CD4-positive, alpha-beta memory T cell (primary cell): ENCODE measurements at regions not wholly inside any gene's neighbourhood (a gene's known extent, or its start where the extent isn't known, plus 50 kb on each side); places are given as distances from the start of the nearest gene placed in this dataset.
"Not testable (repeated sequence)": the region's sequence is repeated elsewhere in the genome, so short reads cannot be mapped to it uniquely, and the experiment has no call there.

ENCODE experiments used
- CTCF ChIA-PET: fragments of 350-600 bp; sonication (Branson Sonifier 250); formaldehyde crosslinking; loops from one replicate; lab custom pipeline; 2021; ENCODE audit warnings: inconsistent platforms; ENCODE audit not compliant: partially characterized antibody; lab: Charles Lee
- POLR2A ChIA-PET: fragments of 350-600 bp; sonication (Branson Sonifier 250); formaldehyde crosslinking; loops from one replicate; lab custom pipeline; 2021; ENCODE audit not compliant: partially characterized antibody; lab: Charles Lee
- DNase-seq, 5 donors: peaks; one replicate each; pipeline versions ENCODE4 v3.0.0 to v3.0.0-alpha.2; 2020 to 2022; ENCODE audit warnings: mixed read lengths in 1 of 5
- H3K27ac ChIP-seq: one replicate; pipeline ENCODE4 v1.7.0; 2013; ENCODE audit warnings: low read depth, low read length
- H3K27me3 ChIP-seq: 2 replicates; pipeline ENCODE4 v1.7.0; 2013; ENCODE audit warnings: mild to moderate bottlenecking, low read length, moderate library complexity; ENCODE audit not compliant: insufficient read depth
- H3K36me3 ChIP-seq: 2 replicates; pipeline ENCODE4 v1.7.0; 2013; ENCODE audit warnings: mild to moderate bottlenecking, low read length, moderate library complexity; ENCODE audit not compliant: insufficient read depth
- H3K4me1 ChIP-seq: 2 replicates; pipeline ENCODE4 v1.7.0; 2013; ENCODE audit warnings: mild to moderate bottlenecking, low read length, moderate library complexity; ENCODE audit not compliant: insufficient read depth
- H3K4me3 ChIP-seq, 2 donors: one replicate each; pipeline ENCODE4 v1.7.0; 2013; ENCODE audit warnings: low read length in 2 of 2, mild to moderate bottlenecking in 1 of 2
- H3K9me3 ChIP-seq, 2 donors: one replicate each; pipeline ENCODE4 v1.7.0; 2013; ENCODE audit warnings: low read length in 2 of 2, control low read depth in 1 of 2; ENCODE audit not compliant: control insufficient read depth in 1 of 2
- H3K27ac Mint-ChIP-seq, 7 donors: one replicate each; pipeline ENCODE4 v1.8.0; 2020 to 2021; ENCODE audit warnings: mixed read lengths in 7 of 7, mild to moderate bottlenecking in 6 of 7, inconsistent platforms in 3 of 7, moderate library complexity in 3 of 7
- H3K27me3 Mint-ChIP-seq, 2 donors: one replicate each; pipeline ENCODE4 v1.8.0; 2020 to 2021; ENCODE audit warnings: mixed read lengths in 2 of 2
- H3K36me3 Mint-ChIP-seq, 2 donors: one replicate each; pipeline ENCODE4 v1.8.0; 2020 to 2021; ENCODE audit warnings: mixed read lengths in 2 of 2, inconsistent platforms in 1 of 2, mild to moderate bottlenecking in 1 of 2
- H3K4me1 Mint-ChIP-seq, 4 donors: one replicate each; pipeline ENCODE4 v1.8.0; 2020 to 2021; ENCODE audit warnings: mixed read lengths in 4 of 4, mild to moderate bottlenecking in 1 of 4
- H3K4me3 Mint-ChIP-seq, 8 donors: one replicate each; pipeline ENCODE4 v1.8.0; 2020 to 2021; ENCODE audit warnings: mixed read lengths in 8 of 8, mild to moderate bottlenecking in 7 of 8, moderate library complexity in 6 of 8, inconsistent platforms in 3 of 8
- H3K9me3 Mint-ChIP-seq, 8 donors: one replicate each; pipeline ENCODE4 v1.8.0; 2020 to 2021; ENCODE audit warnings: mixed read lengths in 8 of 8, mild to moderate bottlenecking in 5 of 8, inconsistent platforms in 3 of 8, moderate library complexity in 1 of 8
- intact Hi-C: fragments of 100-400 bp; cut with micrococcal nuclease; formaldehyde crosslinking; loops from one replicate; pipeline ENCODE4 v1.15.1; 2023

DNA sequence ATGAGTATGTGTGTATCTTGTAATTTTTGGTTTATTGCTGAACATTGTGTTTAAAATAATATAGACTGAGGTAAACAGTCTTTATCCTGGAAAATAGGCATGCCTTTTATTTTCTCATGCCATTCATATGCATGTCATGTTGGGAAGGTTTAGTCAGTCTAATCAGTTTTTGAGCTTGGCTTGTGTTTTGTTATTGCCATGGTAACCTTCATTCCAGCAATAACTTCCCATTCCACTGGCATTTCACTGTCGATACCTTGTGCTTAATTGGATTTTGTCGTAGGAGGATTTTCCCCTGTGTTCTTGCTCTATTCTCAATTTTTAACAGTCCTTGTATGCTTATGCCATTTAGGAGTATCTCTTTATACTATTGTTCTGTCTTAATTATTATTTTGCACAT lies 563.6 kb downstream of the TTLL7 start:
- H3K36me3 ChIP-seq, intact Hi-C loops, H3K9me3 ChIP-seq, CTCF ChIA-PET, H3K27ac Mint-ChIP-seq, H3K4me1 ChIP-seq, H3K27ac ChIP-seq, POLR2A ChIA-PET, H3K27me3 Mint-ChIP-seq, H3K4me3 Mint-ChIP-seq, H3K4me3 ChIP-seq, H3K9me3 Mint-ChIP-seq, H3K4me1 Mint-ChIP-seq, DNase-seq, H3K27me3 ChIP-seq, H3K36me3 Mint-ChIP-seq: not testable (repeated sequence)

DNA sequence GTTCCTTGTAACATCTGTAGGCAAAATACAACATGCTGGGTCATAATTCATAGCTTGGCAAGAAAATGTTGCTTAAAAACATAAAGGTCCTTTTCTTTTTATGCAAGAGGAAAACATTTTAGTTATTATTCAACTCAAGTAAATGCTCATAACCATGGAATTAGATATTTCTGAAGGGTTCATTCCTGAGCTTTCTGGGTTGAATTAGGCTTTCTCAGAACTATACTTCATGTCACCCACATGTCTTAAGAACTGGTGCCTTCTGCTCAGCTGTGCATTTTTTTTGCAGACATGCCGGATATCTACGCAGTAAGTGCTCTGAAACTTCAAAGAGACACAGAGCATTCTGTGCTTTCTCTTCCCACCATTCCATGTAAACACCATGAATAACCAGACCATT lies 571.4 kb downstream of the TTLL7 start:
- H3K36me3 Mint-ChIP-seq, H3K9me3 ChIP-seq, POLR2A ChIA-PET, H3K27me3 ChIP-seq, H3K27ac Mint-ChIP-seq, H3K4me1 Mint-ChIP-seq, H3K27ac ChIP-seq, H3K4me1 ChIP-seq, H3K9me3 Mint-ChIP-seq, DNase-seq, H3K36me3 ChIP-seq, intact Hi-C loops, H3K4me3 ChIP-seq, CTCF ChIA-PET, H3K4me3 Mint-ChIP-seq, H3K27me3 Mint-ChIP-seq: not testable (repeated sequence)

DNA sequence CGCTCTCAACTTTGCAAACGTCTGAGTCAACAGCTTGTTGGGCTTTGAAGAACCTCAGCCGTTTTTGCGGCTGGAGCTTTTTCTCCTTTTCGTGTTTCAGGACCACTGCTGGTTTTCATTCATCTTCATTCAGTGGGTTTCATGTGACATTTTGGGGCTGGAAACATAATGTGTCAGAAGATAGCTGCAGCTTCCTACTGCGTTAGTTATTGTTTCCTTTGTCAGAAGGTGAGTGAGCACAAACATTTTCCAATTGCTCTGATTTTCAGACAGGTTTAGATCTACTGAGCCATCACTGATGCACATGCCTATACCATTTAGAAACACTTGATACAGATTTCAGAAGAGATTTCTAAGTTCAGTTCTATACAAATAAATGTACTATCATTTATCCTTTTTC lies 575.5 kb downstream of the TTLL7 start:
- H3K4me1 ChIP-seq, H3K4me3 ChIP-seq, H3K36me3 Mint-ChIP-seq, intact Hi-C loops, CTCF ChIA-PET, H3K9me3 ChIP-seq, H3K27me3 Mint-ChIP-seq, H3K4me3 Mint-ChIP-seq, H3K36me3 ChIP-seq, H3K9me3 Mint-ChIP-seq, H3K4me1 Mint-ChIP-seq, POLR2A ChIA-PET, H3K27me3 ChIP-seq, H3K27ac Mint-ChIP-seq, DNase-seq, H3K27ac ChIP-seq: not testable (repeated sequence)

DNA sequence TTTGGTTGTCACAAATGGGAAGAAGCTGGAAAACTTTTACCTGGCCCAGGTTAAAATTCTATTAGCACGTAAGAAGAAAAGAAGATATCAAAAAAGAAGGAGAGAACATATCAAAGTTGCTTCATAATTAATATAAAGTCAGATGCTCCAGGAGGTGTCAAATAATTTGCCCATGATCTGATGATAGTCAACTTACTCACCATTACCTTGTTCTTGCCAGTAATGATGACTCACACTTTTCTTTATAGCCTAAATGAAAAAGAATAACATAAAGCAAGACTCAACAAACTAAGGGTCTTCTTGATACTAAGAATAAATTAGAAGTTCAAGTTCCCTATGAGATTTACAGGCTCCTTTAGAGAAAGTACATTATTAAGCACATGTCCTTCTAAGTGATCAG lies 580.4 kb downstream of the TTLL7 start:
- no peaks in the 10 kb centered on the region for H3K9me3 ChIP-seq
- H3K4me1 ChIP-seq = no peaks in the 10 kb centered on the region
- no peak for DNase-seq
- no peaks in the 10 kb centered on the region for H3K27me3 ChIP-seq
- H3K4me3 ChIP-seq = no peak overlapping the region
- H3K9me3 Mint-ChIP-seq = peaks cover 0 to 5% (median 0%) of the 10 kb centered on the region in 8 donors
- CTCF ChIA-PET = no interaction called here
- intact Hi-C loops = no loop called here
- H3K27me3 Mint-ChIP-seq = no peaks in the 10 kb centered on the region
- POLR2A ChIA-PET = no interaction called here
- no peaks in the 10 kb centered on the region for H3K4me1 Mint-ChIP-seq
- no peak overlapping the region for H3K27ac Mint-ChIP-seq
- no peaks in the 10 kb centered on the region for H3K36me3 ChIP-seq
- no peak overlapping the region for H3K4me3 Mint-ChIP-seq
- no peak overlapping the region for H3K27ac ChIP-seq
- no peaks in the 10 kb centered on the region for H3K36me3 Mint-ChIP-seq

DNA sequence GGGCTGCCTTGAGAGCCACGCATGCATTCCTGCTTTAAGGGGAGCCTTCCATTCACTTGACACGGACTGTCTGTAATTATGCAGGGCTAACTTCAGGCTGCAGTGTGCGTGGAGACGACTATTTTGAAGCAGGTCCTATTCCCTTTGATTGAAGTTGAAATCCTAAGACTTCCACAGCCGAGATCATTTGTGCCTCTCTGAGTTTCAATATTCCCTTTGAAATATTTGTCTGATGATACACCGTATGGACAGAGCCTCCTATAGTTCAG lies 585.2 kb downstream of the TTLL7 start:
- CTCF ChIA-PET, H3K36me3 Mint-ChIP-seq, intact Hi-C loops, H3K27me3 ChIP-seq, H3K36me3 ChIP-seq, H3K27ac ChIP-seq, H3K4me3 Mint-ChIP-seq, H3K9me3 Mint-ChIP-seq, H3K27me3 Mint-ChIP-seq, H3K4me1 Mint-ChIP-seq, H3K27ac Mint-ChIP-seq, POLR2A ChIA-PET, H3K4me1 ChIP-seq, H3K4me3 ChIP-seq, H3K9me3 ChIP-seq, DNase-seq: not testable (repeated sequence)

DNA sequence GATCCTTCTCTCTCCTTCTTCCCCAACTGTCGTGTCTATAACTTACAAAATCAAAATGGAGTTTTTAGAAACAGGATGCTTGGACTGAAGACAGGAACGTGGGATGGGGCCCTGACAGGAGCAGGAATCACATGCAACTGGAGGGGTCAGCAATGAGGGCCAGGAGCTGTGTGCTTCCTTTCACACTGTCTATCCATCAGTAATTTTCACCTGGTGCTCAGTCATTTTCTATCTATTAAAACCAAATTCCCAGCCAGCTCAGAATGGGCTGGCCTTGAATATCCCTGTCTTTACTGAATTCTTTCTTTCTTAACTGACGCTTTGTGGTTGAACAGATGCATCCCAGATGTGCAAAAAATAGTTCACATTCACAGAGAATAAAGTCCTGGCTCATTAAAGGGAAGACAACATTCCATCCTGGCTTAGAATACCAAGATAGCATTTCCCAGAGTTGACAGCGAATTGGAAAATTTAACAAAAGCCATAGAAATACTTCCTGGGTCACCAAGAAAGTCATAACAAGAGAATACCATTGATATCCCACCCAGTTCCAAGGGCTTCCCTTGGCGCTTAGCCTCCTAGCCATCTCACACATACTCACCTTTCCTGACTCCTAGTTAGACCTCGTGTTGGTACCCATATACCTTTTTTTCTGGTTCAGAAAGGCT lies 588.1 kb downstream of the TTLL7 start:
- H3K36me3 Mint-ChIP-seq, H3K36me3 ChIP-seq, H3K27ac Mint-ChIP-seq, H3K27ac ChIP-seq, H3K27me3 ChIP-seq, H3K27me3 Mint-ChIP-seq, DNase-seq, POLR2A ChIA-PET, H3K4me3 Mint-ChIP-seq, H3K4me3 ChIP-seq, H3K9me3 ChIP-seq, intact Hi-C loops, H3K9me3 Mint-ChIP-seq, CTCF ChIA-PET, H3K4me1 Mint-ChIP-seq, H3K4me1 ChIP-seq: not testable (repeated sequence)

DNA sequence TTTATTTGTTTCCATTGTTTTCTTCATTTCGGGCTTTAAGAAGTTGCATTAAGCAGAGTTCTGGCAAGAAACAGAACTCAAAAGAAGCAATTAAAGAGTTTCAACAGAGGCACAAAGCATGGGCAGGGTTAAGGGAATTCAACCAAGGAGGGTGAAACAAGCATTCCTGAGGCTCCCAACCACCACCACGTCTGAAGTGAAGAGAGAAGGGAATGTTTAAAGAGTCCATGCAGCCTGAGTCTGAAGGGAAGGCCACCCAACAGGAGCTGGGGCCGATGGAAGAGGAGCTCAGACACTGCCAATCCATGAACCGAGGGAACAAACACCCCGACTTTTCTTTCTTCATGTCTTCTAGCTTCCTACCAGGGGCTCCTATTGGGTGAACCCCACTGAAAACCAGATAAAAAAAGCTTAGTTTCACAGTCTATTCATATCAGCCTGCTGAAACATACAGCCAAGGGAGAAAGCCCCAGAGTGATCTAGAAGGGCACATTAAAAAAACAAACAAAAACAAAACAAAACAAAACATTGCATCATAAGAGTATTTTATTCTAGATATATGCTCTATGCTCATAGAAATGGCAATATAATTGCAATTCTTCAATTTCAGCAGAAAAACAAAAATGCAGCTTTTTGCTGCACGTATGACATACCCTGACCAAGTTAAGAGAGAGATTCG lies 592.1 kb downstream of the TTLL7 start:
- H3K27ac ChIP-seq, intact Hi-C loops, H3K4me1 Mint-ChIP-seq, CTCF ChIA-PET, H3K27me3 ChIP-seq, POLR2A ChIA-PET, H3K9me3 ChIP-seq, H3K36me3 Mint-ChIP-seq, H3K36me3 ChIP-seq, H3K4me1 ChIP-seq, H3K27ac Mint-ChIP-seq, H3K4me3 ChIP-seq, H3K27me3 Mint-ChIP-seq, H3K4me3 Mint-ChIP-seq, H3K9me3 Mint-ChIP-seq, DNase-seq: not testable (repeated sequence)

DNA sequence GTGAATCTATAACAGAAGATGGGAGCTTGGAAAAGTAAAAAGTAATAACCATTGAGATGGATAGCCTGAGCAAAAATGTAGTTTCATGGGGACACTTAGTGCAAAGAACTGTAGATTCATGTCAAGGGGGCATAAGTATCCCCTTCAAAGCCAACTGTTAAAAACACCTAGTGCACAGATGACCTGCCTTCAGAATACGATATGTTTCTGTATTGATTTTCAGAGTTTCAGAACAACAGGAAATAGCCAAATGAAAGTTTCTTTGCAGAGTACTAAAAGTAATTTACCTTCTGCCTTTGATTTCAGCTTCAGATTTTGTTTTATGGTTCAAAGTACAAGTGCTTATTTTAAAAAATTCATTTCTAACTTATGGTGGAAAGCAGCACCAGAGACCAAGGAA lies 593.1 kb downstream of the TTLL7 start:
- CTCF ChIA-PET, H3K27me3 ChIP-seq, H3K9me3 ChIP-seq, H3K4me1 Mint-ChIP-seq, H3K4me1 ChIP-seq, H3K27me3 Mint-ChIP-seq, H3K36me3 ChIP-seq, H3K36me3 Mint-ChIP-seq, POLR2A ChIA-PET, H3K27ac ChIP-seq, H3K9me3 Mint-ChIP-seq, DNase-seq, H3K4me3 ChIP-seq, intact Hi-C loops: not testable (repeated sequence)
- peak overlapping the region in 1 of 8 donors; percentile 12 for H3K4me3 Mint-ChIP-seq
- peak overlapping the region in 1 of 7 donors; percentile 64 for H3K27ac Mint-ChIP-seq
